ENCODE measurements at regions not wholly inside any gene's neighbourhood (a gene's known extent, or its start where the extent isn't known, plus 50 kb on each side); places are given as distances from the start of the nearest gene placed in this dataset.
"Not testable (repeated sequence)": the region's sequence is repeated elsewhere in the genome, so short reads cannot be mapped to it uniquely, and the experiment has no call there.

DNA sequence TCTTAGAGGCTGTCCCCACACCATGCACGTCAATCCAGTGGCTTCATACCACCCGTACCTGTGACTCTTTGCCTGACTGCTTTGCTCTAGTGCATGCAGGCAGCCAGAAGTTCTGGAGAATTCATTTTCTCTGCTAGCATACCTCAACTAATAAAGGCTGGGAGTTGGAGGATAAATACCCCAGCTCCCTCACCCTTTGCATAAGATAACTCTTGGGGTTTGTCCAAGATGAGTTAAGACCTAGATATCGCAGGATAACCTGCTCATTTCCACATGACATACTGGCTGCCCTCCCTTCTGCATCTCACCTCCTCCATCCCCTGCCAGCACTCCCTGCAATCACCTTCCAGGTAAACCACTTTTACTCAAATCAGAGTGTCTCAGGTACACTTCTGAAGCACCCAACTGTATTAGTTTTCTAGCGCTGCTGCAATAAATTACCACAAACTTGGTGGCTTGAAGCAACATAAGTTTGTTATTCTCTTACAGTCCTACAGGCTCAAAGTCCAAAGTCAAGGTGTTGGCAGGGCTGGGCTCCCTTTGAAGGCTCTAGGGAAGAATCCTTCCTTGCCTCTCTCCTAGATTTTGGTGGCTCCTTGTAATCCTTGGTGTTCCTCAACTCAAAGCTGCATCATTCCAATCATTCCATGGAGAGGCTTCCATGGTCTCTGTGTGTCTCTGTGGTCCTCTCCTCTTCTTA, 146.8 kb downstream of the CRLF3 start:
- ATAC-seq: no peak
- DNase-seq: no peak
- 86% methylated on average over 4 of the region's 4 CpGs for WGBS
- Histone ChIP-seq H3K27ac (ENCODE audit: low read length) (no peak overlapping the region), H3K9me3 (ENCODE audit: control insufficient read depth, low read length) (peaks cover 2% of the 10 kb centered on the region), H3K4me1 (ENCODE audit: control insufficient read depth, insufficient read depth, low read length) (no peaks in the 10 kb centered on the region), H3K27me3 (ENCODE audit: control insufficient read depth, insufficient read depth) (no peaks in the 10 kb centered on the region), H3K4me3 (ENCODE audit: low read length) (no peak overlapping the region)
- intact Hi-C loops (cut with DNase I): no loop called here

DNA sequence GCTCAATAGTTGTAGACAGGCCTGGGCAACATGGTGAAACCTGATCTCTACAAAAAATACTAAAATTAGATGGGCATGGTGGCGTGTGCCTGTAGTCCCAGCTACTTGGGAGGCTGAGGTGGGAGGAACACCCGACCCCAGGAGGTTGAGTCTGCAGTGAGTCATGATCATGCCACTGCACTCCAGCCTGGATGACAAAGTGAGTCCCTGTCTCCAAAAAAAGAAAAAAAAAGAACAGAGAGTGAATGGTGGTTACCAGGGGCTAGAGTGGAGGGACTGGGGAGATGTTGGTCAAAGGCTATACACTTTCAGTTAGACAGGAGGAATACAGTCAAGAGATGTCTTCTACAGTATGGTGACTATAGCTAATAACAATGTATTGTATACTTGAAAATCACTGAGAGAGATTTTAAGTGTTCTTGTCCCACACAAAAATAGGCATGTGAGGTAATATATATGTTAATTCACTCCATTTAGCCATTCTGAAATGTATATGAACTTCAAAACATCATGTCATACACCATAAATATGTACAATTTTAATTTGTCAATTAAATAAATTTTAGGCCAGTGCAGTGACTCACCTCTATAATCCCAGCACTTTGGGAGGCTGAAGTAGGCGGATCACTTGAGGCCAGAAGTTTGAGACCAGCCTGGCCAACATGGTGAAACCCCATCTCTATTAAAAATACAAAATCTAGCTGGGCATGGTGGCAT, 148.6 kb downstream of the CRLF3 start:
- H3K27me3 ChIP-seq (ENCODE audit: control insufficient read depth, insufficient read depth); H3K4me3 ChIP-seq (ENCODE audit: low read length); H3K27ac ChIP-seq (ENCODE audit: low read length); H3K4me1 ChIP-seq (ENCODE audit: control insufficient read depth, insufficient read depth, low read length); H3K9me3 ChIP-seq (ENCODE audit: control insufficient read depth, low read length); intact Hi-C loops (cut with DNase I); ATAC-seq; DNase-seq: not testable (repeated sequence)
- 88% methylated on average over 3 of the region's 3 CpGs for WGBS

- H3K27me3 ChIP-seq (ENCODE audit: control insufficient read depth, insufficient read depth); H3K4me3 ChIP-seq (ENCODE audit: low read length); H3K27ac ChIP-seq (ENCODE audit: low read length); intact Hi-C loops (cut with DNase I); H3K9me3 ChIP-seq (ENCODE audit: control insufficient read depth, low read length); DNase-seq; H3K4me1 ChIP-seq (ENCODE audit: control insufficient read depth, insufficient read depth, low read length): not testable (repeated sequence)
- ATAC-seq: peak in 1 of 2 donors; percentile 3
- WGBS: 46% methylated on average over 9 of the region's 9 CpGs
Observed at GRCh38 chr17:30669217-30669649, 155.3 kb downstream of the CRLF3 start.

GRCh38 chr17:30668360-30669181, 155.9 kb downstream of the CRLF3 start:
- DNase-seq (peak in 2 of 3 donors; percentile 51 to 60), ATAC-seq (peak; percentile 14 to 45)
- intact Hi-C loops (cut with DNase I); H3K4me3 ChIP-seq (ENCODE audit: low read length); H3K4me1 ChIP-seq (ENCODE audit: control insufficient read depth, insufficient read depth, low read length); H3K9me3 ChIP-seq (ENCODE audit: control insufficient read depth, low read length); H3K27me3 ChIP-seq (ENCODE audit: control insufficient read depth, insufficient read depth); H3K27ac ChIP-seq (ENCODE audit: low read length): not testable (repeated sequence)
- WGBS: 9% methylated on average over 12 of the region's 31 CpGs

DNA sequence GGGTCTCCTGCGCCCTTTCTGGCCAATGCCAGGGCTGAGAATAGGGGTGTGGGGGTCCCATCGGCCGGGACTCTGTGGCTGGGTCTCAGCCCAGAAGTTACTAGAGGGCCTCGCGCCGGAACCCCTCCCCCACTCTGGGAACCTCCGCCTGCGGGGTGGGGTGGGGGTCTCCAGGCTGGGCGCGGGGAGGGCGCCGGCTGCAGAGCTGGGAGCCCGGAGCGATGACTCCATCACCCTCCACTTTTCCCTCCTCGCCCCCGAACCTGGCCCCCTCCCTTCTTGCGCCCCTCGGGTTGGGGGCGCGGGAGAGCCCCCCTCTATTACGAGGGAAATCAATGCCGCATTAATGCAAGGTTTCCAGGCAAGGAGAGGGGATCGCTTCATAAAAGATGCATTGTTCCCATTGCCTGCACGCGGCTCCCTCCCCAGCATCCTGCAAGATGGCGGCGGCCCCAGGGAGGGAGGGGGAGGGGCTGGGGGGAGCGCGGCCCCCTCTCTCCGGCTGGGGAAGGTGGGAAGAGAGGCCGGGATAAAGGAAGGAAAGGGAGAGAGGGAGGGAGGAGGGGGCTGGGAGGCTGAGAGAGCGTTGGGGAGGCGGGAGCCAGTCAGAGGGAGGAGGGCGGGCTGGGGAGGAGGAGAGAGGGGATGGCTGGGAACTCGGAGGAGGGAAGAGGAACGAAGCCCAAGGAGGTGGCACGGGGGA, 156.7 kb downstream of the CRLF3 start:
- H3K4me1 ChIP-seq (ENCODE audit: control insufficient read depth, insufficient read depth, low read length); H3K27ac ChIP-seq (ENCODE audit: low read length); H3K9me3 ChIP-seq (ENCODE audit: control insufficient read depth, low read length); H3K27me3 ChIP-seq (ENCODE audit: control insufficient read depth, insufficient read depth); intact Hi-C loops (cut with DNase I): not testable (repeated sequence)
- ATAC-seq: peak; percentile 93 to 94
- H3K4me3 ChIP-seq (ENCODE audit: low read length): peak overlapping the region; percentile 45
- DNase-seq: peak; percentile 70 to 91 (median 85)
- WGBS: 0% methylated on average over 28 of the region's 37 CpGs

GRCh38 chr17:30666838-30667656, 157.4 kb downstream of the CRLF3 start:
- WGBS: 30% methylated on average over 17 of the region's 23 CpGs
- intact Hi-C loops (cut with DNase I); H3K9me3 ChIP-seq (ENCODE audit: control insufficient read depth, low read length); H3K4me1 ChIP-seq (ENCODE audit: control insufficient read depth, insufficient read depth, low read length); H3K27me3 ChIP-seq (ENCODE audit: control insufficient read depth, insufficient read depth); DNase-seq; H3K27ac ChIP-seq (ENCODE audit: low read length): not testable (repeated sequence)
- ATAC-seq: peak; percentile 8 to 10
- peak overlapping the region; percentile 45 for H3K4me3 ChIP-seq (ENCODE audit: low read length)

DNA sequence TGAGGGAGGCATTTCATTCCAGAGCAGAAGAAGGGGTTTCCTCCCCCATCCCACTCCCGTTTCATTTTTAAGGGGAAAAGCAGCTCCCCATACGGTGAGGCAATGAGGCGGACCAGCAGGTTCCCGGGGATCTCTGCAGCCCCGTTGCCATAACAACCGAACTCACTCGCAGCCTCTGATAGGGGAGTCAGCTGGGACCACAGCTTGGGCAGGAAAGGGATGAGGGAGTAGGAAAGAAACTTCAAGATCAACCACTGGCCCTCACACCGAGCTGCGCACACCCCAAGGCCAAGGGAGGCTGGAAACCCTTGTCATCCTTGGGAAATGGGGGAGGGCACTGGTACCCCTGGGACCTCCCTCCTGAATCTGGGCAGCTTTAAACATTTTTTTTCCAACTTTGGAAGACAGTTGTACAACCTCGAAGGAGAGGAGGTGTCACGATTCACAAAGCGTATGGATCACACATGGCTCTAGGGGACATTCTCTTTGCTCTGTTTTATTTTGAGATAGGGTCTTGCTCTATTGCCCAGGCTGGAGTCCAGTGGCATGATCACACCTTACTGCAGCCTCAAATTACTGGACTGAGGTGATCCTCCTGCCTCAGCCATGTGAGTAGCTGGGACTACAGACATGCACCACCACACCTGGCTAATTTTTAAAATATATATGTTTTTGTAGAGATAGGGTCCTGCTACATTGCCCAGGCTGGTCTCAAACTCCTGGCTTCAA, 160.6 kb downstream of the CRLF3 start:
- H3K27me3 ChIP-seq (ENCODE audit: control insufficient read depth, insufficient read depth); H3K4me1 ChIP-seq (ENCODE audit: control insufficient read depth, insufficient read depth, low read length); ATAC-seq; DNase-seq; H3K27ac ChIP-seq (ENCODE audit: low read length); intact Hi-C loops (cut with DNase I); H3K4me3 ChIP-seq (ENCODE audit: low read length); H3K9me3 ChIP-seq (ENCODE audit: control insufficient read depth, low read length): not testable (repeated sequence)
- 17% methylated on average over 12 of the region's 12 CpGs for whole genome bisulfite sequencing

DNA sequence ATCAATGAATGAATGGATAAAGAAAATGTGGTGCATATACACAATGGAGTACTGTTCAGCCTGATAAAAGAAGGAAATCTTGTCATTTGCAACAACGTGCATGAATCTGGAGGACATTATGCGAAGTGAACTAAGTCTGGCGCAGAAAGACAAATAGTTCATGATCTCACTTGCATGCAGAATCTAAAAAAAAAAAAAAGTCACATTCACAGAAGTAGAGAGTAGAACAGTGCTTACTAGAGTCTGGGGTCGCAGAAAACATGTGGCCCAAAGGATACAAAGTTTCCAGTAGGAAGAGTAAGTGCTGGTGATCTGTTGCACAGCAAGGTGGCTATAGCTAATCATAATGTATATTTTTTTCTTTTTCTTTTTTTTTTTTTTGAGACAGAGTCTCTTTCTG, 167.3 kb downstream of the CRLF3 start:
- H3K4me1 ChIP-seq (ENCODE audit: control insufficient read depth, insufficient read depth, low read length); ATAC-seq; intact Hi-C loops (cut with DNase I); H3K9me3 ChIP-seq (ENCODE audit: control insufficient read depth, low read length); H3K27me3 ChIP-seq (ENCODE audit: control insufficient read depth, insufficient read depth); DNase-seq; H3K27ac ChIP-seq (ENCODE audit: low read length); H3K4me3 ChIP-seq (ENCODE audit: low read length): not testable (repeated sequence)
- WGBS: 82% methylated on average over 3 of the region's 4 CpGs

GRCh38 chr17:30653038-30653437, 171.5 kb downstream of the CRLF3 start:
- H3K4me1 ChIP-seq (ENCODE audit: control insufficient read depth, insufficient read depth, low read length); H3K27me3 ChIP-seq (ENCODE audit: control insufficient read depth, insufficient read depth); H3K9me3 ChIP-seq (ENCODE audit: control insufficient read depth, low read length); intact Hi-C loops (cut with DNase I); H3K4me3 ChIP-seq (ENCODE audit: low read length); ATAC-seq; H3K27ac ChIP-seq (ENCODE audit: low read length); DNase-seq: not testable (repeated sequence)
- 88% methylated on average over 1 of the region's 1 CpG for WGBS
